ENCODE measurements at regions not wholly inside any gene's neighbourhood (a gene's known extent, or its start where the extent isn't known, plus 50 kb on each side); places are given as distances from the start of the nearest gene placed in this dataset.

DNA sequence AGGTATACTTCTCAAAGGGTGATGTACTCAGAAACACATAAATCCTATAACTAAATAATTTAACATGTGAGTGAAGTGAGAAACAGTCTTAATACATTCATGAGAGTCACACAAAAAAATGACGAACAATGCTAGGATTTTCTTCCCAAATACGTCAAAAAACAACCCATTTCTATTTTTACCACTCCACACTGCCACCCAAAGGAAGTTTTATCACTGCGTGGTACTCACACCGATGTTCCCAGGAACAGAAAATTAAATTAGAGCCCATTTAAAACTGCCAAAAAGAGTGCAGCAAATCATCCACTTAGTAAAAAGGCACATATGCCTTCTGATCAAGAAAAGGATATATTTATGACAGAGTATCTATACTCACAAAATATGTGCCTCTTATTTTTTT, 710.9 kb upstream of the FAT3 start:
- TF ChIP-seq, protein P1, sequence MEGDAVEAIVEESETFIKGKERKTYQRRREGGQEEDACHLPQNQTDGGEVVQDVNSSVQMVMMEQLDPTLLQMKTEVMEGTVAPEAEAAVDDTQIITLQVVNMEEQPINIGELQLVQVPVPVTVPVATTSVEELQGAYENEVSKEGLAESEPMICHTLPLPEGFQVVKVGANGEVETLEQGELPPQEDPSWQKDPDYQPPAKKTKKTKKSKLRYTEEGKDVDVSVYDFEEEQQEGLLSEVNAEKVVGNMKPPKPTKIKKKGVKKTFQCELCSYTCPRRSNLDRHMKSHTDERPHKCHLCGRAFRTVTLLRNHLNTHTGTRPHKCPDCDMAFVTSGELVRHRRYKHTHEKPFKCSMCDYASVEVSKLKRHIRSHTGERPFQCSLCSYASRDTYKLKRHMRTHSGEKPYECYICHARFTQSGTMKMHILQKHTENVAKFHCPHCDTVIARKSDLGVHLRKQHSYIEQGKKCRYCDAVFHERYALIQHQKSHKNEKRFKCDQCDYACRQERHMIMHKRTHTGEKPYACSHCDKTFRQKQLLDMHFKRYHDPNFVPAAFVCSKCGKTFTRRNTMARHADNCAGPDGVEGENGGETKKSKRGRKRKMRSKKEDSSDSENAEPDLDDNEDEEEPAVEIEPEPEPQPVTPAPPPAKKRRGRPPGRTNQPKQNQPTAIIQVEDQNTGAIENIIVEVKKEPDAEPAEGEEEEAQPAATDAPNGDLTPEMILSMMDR (IDR thresholded peaks at IDR 0.05), result peak; percentile 38; the same call in 1 of the 2 replicates

DNA sequence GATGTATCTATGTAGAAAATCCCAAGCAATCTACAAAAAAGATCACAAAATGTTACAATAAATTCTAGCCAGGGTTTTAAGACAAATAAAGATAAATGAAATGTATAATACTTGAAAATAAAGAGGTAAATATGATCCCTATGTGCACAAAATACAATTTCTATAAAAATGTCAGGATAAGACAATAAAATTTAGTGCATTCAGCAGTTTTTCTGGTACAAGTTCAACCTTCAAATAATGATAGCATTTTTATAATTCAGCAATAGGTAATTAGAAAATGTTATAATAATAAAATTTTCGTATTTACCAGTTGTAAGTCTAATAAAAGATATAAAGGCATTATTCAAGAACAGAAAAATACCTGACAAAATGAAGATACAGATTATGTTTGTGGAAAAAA, 726.8 kb upstream of the FAT3 start:
- TF ChIP-seq, protein P1 (IDR thresholded peaks at IDR 0.05), result no peak

DNA sequence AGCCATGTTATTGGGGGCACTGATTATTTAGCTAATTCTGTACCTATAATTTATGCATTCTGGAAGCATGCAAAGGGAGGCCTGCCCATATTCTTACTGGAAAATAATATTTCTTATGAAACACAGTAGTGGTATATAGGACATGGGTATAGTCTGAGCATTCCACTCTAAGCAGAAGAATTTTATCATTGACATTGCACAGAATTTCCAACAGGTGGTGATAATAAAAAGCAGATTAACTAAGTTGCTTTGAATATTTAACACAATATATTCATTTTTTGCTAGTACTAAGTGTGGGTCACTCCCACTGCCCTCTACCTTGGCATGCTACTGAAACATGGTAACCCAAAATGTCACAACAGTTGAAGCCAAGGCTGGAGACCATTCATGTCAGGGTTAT, 728.8 kb upstream of the FAT3 start:
- TF ChIP-seq, protein P1 (IDR thresholded peaks at IDR 0.05), result no peak

DNA sequence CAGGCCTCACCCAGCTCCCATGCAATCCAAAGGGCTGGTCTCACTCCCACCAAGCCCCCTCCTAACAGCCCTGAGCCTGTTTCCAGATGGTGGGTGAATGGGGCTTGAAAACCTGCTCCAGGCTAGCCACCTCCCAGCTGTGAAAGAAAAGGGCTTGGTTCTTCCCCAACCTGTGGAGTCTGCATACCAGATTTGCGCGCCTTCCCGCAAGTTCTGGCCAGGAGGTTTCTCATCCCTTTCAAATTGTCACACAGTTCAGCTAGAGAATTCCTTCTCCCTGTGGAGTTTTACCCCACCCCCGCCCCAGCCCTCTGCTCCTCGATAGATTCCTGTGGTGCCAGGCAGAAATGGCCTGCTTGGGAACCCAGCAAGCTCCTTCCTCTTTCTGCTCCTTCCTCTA, 734.6 kb upstream of the FAT3 start:
- TF ChIP-seq, protein P1 (IDR thresholded peaks at IDR 0.05), result no peak

DNA sequence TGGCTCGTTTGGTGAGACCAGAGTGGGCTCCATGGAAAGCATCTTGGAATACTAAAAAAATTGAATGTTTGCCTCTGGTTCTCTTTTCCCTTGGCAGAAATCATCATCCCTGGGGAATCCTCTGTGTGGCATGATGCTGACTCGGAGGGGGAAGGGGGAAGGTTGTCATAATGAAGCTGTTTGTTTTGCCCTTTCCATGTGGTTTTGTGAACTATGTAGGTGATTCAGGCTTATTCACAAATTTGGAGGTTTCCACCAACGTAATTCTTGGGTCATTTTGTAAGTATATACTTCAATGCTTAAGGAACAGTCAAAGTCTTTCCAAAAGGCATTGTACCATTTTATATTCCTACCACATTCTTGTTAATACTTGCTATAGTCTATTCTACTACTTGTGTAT, 754.0 kb upstream of the FAT3 start:
- TF ChIP-seq, protein P1 (IDR thresholded peaks at IDR 0.05), result no peak

DNA sequence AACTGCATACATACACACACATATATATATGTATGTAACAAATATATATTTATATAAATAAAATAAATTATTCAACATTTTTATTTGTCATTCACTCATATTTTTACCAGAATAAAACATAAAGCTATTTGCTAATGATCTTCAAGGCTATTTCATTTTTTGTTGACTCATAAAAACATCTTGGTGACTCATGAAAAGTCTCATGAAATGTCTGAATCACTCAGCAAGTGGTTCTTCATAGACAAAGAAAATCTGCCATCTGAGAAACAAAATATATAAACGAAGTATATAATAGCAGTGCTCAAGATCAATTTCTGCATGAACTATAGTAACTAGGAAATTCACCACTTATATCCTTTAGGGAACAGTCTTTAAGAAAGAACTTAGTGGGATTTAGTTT, 764.8 kb upstream of the FAT3 start:
- TF ChIP-seq, protein P1 (IDR thresholded peaks at IDR 0.05), result no peak

DNA sequence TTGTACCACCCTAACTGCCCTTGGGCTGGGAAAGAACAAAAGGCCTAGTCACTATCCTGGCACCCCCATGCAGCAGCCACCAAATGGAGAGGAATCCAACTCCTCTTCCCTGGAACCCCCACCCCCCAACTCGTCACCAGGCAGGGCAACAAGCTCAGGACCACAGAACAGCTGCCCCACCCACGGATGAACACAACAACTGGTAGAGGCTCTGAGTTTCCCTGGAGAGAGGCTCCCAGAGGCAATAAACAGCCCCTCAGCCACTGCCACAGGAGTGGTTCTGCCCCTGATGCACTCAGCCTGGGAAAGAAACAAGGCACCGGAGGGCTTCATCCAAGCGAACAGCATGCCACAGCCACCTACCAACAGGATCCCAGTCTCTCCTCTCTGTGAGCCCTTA, 778.4 kb upstream of the FAT3 start:
- TF ChIP-seq, protein P1 (IDR thresholded peaks at IDR 0.05), result no peak

DNA sequence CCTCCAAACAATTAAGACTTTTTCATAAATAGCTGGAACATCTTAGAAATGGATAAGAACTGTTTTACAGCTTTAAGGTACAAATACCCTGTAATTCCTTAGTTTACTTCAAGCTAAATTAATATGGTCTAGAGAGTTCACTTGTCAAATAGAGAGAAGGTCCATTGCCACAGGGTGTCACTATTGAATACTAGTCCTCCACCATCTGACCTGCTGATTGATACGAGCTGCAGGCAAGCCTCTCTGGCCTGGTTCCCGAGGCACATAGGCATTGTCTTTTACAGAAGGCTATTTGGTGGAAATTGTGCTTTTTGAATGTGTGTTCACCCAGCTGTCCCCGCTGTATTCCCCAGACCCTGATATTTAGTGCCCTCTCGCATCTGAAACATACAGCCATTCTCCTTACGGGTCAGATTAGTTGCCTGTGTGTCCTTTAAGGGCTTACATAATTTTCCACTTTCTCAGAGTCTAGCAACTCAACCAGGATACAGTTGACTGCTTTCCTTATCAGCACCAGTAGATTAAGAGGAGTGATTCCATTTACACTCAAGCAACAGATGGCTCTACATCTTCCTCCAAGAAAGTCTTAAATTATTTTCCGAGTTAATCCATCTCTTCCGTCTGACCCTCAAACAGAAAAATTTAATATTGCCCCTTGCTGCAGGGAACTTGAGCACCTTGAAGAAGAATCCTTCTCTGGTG, 788.8 kb upstream of the FAT3 start:
- TF ChIP-seq, protein P1 (IDR thresholded peaks at IDR 0.05), result peak; percentile 41; the same call in 1 of the 2 replicates

All from LNCAP (cell line).